ENCODE measurements at regions not wholly inside any gene's neighbourhood (a gene's known extent, or its start where the extent isn't known, plus 50 kb on each side); places are given as distances from the start of the nearest gene placed in this dataset.

- TF ChIP-seq, protein P1, sequence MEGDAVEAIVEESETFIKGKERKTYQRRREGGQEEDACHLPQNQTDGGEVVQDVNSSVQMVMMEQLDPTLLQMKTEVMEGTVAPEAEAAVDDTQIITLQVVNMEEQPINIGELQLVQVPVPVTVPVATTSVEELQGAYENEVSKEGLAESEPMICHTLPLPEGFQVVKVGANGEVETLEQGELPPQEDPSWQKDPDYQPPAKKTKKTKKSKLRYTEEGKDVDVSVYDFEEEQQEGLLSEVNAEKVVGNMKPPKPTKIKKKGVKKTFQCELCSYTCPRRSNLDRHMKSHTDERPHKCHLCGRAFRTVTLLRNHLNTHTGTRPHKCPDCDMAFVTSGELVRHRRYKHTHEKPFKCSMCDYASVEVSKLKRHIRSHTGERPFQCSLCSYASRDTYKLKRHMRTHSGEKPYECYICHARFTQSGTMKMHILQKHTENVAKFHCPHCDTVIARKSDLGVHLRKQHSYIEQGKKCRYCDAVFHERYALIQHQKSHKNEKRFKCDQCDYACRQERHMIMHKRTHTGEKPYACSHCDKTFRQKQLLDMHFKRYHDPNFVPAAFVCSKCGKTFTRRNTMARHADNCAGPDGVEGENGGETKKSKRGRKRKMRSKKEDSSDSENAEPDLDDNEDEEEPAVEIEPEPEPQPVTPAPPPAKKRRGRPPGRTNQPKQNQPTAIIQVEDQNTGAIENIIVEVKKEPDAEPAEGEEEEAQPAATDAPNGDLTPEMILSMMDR (conservative IDR thresholded peaks at IDR 0.05; ENCODE audit: low read depth, low read length), result no peak
- no peak for DNase-seq (ENCODE audit: low read depth)
- no peak overlapping the region for H3K4me3 ChIP-seq (ENCODE audit: low read length)
Measured at GRCh38 chr9:94504358-94504757, 50.5 kb upstream of the PCAT7 start.

All from retinal pigment epithelial cell (primary cell).